Hypothalamus (tissue), 51 donors: ENCODE measurements at regions not wholly inside any gene's neighbourhood (a gene's known extent, or its start where the extent isn't known, plus 50 kb on each side); places are given as distances from the start of the nearest gene placed in this dataset.
A peak's percentile ranks its signal among the peaks of the same experiment; 100 is the strongest.
"Not testable (repeated sequence)": the region's sequence is repeated elsewhere in the genome, so short reads cannot be mapped to it uniquely, and the experiment has no call there.

Experiments used
- DNase-seq, 51 donors: peaks; one replicate each; lab custom pipeline; 2025; lab: John Stamatoyannopoulos, UW

GRCh38 chr7:65317372-65317771 lies 56.3 kb upstream of the ZNF92 start:
- no peak for DNase-seq

GRCh38 chr7:65310761-65311160 lies 62.9 kb upstream of the ZNF92 start:
- DNase-seq, result no peak

DNA sequence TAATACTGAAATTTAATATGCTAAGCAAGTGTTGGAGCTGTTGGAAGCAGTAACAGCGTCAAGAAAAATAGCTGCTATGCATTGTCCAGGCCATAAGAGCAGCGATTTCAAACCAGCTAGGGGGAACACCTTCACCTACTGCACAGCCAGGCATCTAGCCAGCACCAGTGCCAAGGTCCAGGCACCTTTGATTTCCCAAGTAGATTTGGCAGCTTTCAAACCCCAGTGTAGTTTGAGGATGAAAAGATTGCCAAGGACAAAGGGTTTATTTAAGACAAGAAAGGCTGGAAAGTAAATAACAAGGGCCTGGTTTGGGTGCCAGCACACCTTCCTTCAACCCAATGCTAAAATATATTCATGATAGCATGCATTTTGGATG lies 65.4 kb upstream of the ZNF92 start:
- DNase-seq, result no peak

- peak in 40 of 51 donors; percentile 1 to 63 (median 17) for DNase-seq
These were observed 65.9 kb upstream of the ZNF92 start for GRCh38 chr7:65307651-65308299.

GRCh38 chr7:65304175-65304574 lies 69.5 kb upstream of the ZNF92 start:
- no peak for DNase-seq

- DNase-seq, result no peak
These were observed 70.8 kb upstream of the ZNF92 start for GRCh38 chr7:65302883-65303282.

GRCh38 chr7:65301007-65301406 lies 72.6 kb upstream of the ZNF92 start:
- no peak for DNase-seq

DNA sequence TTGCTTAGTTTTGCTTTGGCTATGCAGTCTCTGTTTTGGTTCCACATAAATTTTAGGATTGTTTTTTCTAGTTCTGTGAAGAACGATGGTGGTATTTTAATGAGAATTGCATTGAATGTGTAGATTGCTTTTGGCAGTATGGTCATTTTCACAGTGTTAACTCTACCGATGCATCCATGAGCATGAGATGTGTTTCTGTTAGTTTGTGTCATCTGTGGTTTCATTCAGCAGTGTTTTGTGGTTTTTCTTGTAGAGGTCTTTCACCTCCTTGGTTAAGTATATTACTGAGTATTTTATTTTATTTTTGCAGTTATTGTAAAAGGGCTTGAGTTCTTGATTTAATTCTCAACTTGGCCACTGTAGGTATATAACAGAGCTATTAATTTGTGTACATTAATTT lies 78.2 kb upstream of the ZNF92 start:
- no peak for DNase-seq

DNA sequence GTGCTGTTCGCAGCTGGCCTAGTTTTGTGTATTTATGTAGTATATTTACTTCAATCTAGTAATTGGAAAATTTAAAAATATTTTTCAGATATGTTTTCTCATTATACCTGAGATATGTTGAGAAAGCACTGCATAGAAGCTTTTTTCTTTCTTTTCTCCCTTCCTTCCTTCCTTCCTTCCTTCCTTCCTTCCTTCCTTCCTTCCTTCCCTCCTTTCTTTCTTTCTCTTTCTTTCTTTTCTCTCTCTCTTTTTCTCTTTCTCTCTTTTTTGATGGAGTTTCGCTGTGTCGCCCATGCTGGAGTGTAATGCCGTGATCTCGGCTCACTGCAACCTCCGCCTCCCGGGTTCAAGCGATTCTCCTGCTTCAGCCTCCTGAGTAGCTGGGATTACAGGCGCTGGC lies 83.3 kb upstream of the ZNF92 start:
- not testable (repeated sequence) for DNase-seq

GRCh38 chr7:65287023-65287422 lies 86.6 kb upstream of the ZNF92 start:
- DNase-seq, result no peak

DNA sequence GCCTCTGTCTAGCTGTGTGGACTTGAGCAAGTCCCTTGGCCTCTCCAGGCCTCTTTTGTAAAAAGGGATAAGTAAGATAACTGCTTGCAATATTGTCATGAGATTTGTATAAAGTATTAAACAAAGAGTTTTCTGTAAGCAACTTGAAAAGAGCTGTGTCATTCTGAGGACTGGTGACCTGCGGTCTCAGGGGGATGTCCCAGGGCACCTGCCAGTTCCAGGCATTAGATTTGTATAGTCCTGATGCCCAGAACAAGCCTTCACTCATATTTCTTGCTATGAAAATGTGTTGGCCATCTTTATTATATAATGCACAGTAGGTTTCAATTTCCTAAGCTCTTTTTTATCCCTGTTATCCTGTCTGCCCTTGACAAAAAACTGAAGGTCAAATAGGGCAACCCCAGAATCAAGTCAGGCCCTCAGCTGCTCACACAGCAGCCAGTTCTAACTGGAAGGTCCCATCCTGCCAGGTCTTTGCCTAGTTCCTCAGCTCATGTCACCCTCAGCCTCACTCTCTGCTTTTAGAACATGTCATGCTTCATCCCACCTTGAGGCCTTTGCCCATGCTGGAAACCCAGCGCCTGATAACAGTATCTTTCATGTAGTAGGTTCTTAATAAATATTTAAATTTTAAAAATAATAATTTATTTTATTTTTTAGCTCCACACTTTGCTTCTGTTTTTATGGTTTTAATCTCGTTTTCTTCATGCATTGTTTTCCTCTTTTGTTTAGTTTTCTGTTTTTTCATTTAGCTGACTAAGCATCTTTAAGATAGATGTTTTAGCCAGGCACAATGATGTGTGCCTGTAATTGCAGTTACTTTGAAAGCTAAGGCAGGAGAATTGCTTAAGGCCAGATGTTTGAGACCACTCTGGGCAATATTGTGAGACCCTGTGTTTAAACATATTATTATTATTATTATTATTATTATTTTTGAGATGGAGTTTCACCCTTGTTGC lies 87.5 kb upstream of the ZNF92 start:
- no peak for DNase-seq

DNA sequence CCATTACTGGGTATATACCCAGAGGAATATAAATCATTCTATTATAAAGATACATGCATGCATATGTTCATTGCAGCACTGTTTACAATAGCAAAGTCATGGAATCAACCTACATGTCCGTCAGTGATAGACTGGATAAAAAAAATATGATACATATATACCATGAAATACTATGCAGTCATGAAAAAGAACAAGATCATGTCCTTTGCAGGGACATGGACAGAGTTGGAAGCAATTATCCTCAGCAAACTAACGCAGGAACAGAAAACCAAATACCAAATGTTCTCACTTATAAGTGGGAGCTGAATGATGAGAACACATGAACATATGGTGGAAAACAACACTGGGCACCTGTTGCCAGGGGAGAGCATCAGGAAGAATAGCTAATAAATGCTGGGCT lies 88.4 kb upstream of the ZNF92 start:
- not testable (repeated sequence) for DNase-seq

- DNase-seq, result no peak
These were observed 93.9 kb upstream of the ZNF92 start for GRCh38 chr7:65279795-65280194.

DNA sequence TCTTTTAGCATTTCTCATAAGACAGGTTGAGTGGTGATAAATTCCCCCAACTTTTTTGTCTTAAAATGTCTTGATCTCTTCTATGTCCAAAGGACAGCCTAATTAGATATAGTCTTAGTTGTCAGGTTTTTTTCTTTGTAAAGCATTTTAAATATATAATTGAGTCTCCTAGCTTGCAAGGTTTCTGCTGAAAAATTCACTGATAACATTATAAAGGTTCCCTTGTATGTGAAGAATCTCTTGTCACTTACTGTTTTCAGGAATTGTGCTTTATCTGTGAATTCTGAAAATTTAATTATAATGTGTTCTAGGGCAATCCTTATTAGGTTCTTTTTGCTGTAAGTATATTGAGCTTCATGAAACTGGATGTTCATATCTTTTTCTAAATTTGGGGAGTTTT lies 96.8 kb upstream of the ZNF92 start:
- no peak for DNase-seq

DNA sequence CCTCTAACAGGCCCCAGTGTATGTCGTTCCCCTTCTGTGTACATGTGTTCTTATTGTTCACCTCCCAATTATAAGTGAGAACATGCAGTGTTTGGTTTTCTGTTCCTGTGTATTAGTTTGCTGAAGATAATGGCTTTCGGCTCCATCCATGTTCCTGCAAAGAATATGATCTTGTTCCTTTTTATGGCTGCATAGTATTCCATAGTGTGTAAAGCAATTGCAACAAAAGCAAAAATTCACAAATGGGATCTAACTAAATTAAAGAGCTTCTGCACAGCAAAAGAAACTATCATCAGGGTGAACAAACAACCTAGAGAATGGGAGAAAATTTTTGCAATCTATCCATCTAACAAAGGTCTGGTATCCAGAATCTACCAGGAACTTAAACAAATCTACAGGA lies 102.2 kb upstream of the ZNF92 start:
- DNase-seq, result not testable (repeated sequence)

- peak in 3 of 51 donors; percentile 6 to 11 (median 7) for DNase-seq
These were observed 104.4 kb upstream of the ZNF92 start for GRCh38 chr7:65269150-65269856.

DNA sequence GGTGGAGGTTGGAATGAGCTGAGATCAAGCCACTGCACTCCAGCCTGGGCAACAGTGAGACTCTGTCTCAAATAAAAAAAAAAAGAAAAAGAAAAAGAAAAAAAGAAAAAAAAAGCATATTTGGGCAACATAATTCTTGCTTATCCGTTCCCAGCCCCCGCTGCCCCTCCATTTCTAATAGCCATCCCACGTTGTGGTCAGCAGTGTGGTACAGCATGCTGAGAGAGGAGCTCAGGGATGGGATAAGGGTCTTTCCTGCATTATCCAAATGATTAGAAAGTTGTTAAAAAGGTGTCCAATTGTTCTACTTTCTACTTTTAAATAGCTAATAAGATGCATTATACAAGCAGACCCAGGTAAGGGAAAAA lies 104.9 kb upstream of the ZNF92 start:
- no peak for DNase-seq

DNA sequence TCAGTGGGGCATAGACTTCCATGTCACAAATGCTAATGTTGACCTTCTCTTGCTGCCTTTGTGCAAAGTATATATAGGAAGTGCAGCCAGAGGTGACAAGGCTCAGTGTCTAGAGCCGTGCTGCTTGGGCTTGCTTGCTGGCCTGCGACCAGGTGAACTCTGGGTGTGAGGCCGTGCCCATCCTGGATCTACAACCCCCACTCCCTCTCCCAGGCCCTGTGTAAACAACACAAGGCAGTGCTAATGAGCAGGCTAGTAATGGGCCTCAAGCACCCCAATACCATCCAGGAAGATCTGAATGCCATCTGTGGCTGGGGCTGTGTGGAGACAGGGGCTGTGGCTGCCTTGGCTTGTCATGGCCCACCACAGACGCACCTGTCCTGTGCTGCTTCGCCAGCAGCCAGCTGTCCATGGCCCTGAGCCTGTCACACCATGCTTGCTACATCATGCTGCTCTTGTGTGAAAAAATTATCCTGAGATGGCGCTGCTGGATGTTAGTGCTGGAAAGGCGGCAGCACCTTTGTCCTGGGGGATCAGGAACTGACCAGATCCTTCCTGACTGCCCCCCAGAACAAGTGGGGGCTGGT lies 107.6 kb upstream of the ZNF92 start:
- no peak for DNase-seq

GRCh38 chr7:65264258-65264657 lies 109.4 kb upstream of the ZNF92 start:
- DNase-seq, result no peak

DNA sequence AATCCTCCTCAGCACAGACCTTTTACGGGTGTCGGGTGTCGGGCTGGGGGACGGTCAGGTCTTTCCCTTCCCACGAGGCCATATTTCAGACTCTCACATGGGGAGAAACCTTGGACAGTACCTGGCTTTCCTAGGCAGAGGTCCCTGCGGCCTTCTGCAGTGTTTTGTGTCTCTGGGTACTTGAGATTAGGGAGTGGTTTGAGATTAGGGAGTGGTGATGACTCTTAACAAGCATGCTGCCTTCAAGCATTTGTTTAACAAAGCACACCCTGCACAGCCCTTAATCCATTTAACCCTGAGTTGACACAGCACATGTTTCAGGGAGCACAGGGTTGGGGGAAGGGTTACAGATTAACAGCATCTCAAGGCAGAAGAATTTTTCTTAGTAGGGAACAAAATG lies 113.0 kb upstream of the ZNF92 start:
- DNase-seq, result not testable (repeated sequence)
